Peyer's patch (tissue), 4 donors: ENCODE measurements at regions not wholly inside any gene's neighbourhood (a gene's known extent, or its start where the extent isn't known, plus 50 kb on each side); places are given as distances from the start of the nearest gene placed in this dataset.

ENCODE experiments used
- DNase-seq, 3 donors: peaks; one replicate each; pipeline ENCODE4 v3.0.0-alpha.2; 2017 to 2019
- H3K27ac ChIP-seq, 4 donors: fragments of 200-600 bp; sonication (generic); one replicate each; pipeline ENCODE4 v1.5.1; 2016 to 2019
- H3K27me3 ChIP-seq, 2 donors: fragments of 200-600 bp; sonication (generic); one replicate each; pipeline ENCODE4 v1.5.1; 2019
- H3K36me3 ChIP-seq, 3 donors: fragments of 200-600 bp; sonication (generic); one replicate each; pipeline ENCODE4 v1.5.1; 2016 to 2019
- H3K4me1 ChIP-seq, 4 donors: fragments of 200-600 bp; sonication (generic); one replicate each; pipeline ENCODE4 v1.5.1; 2016 to 2019
- H3K4me3 ChIP-seq, 4 donors: fragments of 200-600 bp; sonication (generic); 1 replicate in 3 of 4; 2 replicates in 1 of 4; pipeline ENCODE4 v1.5.1; 2016 to 2019; ENCODE audit warnings: mild to moderate bottlenecking in 1 of 4
- H3K9me3 ChIP-seq, 4 donors: fragments of 200-600 bp; sonication (generic); one replicate each; pipeline ENCODE4 v1.5.1; 2016 to 2019; ENCODE audit warnings: mild to moderate bottlenecking in 1 of 4
- CTCF ChIP-seq, 6 experiments: fragments of 450-650 bp in 4 of 6; fragments of 200-600 bp in 2 of 6; sonication (generic) in 1 of 6; IDR thresholded peaks; one replicate each; pipeline ENCODE4 v1.5.1; 2017 to 2019; ENCODE audit warnings: antibody characterized with exemption in 6 of 6, mild to moderate bottlenecking in 3 of 6, moderate library complexity in 1 of 6
- POLR2A ChIP-seq, 2 donors: fragments of 450-650 bp; IDR thresholded peaks; one replicate each; pipeline ENCODE4 v1.5.1; 2017; ENCODE audit warnings: antibody characterized with exemption in 2 of 2, mild to moderate bottlenecking in 2 of 2, moderate library complexity in 2 of 2

- TF ChIP-seq POLR2A (IDR thresholded peaks at IDR 0.05) = no peak
- TF ChIP-seq CTCF (IDR thresholded peaks at IDR 0.05) = no peak
Observed at GRCh38 chr5:87906962-87907361, 361.7 kb downstream of the TMEM161B start.

GRCh38 chr5:87900419-87900818, 368.2 kb downstream of the TMEM161B start:
- no peaks in the 10 kb centered on the region for H3K4me1 ChIP-seq
- no peaks in the 10 kb centered on the region for H3K27me3 ChIP-seq
- no peaks in the 10 kb centered on the region for H3K36me3 ChIP-seq
- TF ChIP-seq CTCF (IDR thresholded peaks at IDR 0.05) (no peak), POLR2A (IDR thresholded peaks at IDR 0.05) (no peak)
- H3K27ac ChIP-seq = no peak overlapping the region
- H3K9me3 ChIP-seq = no peaks in the 10 kb centered on the region
- no peak for DNase-seq
- no peak overlapping the region for H3K4me3 ChIP-seq

More at GRCh38 chr5:87906962-87907361, 361.7 kb downstream of the TMEM161B start:
- no peaks in the 10 kb centered on the region for H3K27me3 ChIP-seq
- H3K36me3 ChIP-seq = no peaks in the 10 kb centered on the region
- H3K4me1 ChIP-seq = no peaks in the 10 kb centered on the region
- no peak for DNase-seq
- H3K27ac ChIP-seq = no peak overlapping the region
- no peak overlapping the region for H3K4me3 ChIP-seq
- no peaks in the 10 kb centered on the region for H3K9me3 ChIP-seq

DNA sequence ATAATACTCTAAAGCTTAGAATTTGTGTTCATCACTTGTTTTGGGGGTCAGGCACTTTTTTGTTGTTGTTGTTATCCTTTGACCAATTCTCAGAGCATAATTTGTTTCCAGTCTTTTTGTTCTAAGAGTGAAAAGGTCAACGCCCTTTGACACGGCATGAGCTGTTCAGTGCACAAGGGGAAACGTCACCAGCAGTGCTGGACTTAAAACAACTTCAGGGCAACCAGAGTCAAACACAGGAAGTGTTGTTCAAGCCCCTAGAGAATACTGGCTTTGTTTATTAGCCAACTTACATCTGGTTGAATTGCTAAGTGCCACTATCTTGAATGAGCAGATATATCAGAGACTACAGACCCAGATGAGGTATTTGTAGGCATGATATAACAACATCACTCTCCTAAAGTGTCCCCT, 368.9 kb downstream of the TMEM161B start:
- no peaks in the 10 kb centered on the region for H3K27me3 ChIP-seq
- no peaks in the 10 kb centered on the region for H3K4me1 ChIP-seq
- H3K36me3 ChIP-seq = no peaks in the 10 kb centered on the region
- no peak for TF ChIP-seq CTCF (IDR thresholded peaks at IDR 0.05)
- no peak for TF ChIP-seq POLR2A (IDR thresholded peaks at IDR 0.05)
- H3K9me3 ChIP-seq = no peaks in the 10 kb centered on the region
- H3K27ac ChIP-seq = peak overlapping the region in 1 of 4 donors; percentile 31
- H3K4me3 ChIP-seq = no peak overlapping the region
- DNase-seq = no peak

DNA sequence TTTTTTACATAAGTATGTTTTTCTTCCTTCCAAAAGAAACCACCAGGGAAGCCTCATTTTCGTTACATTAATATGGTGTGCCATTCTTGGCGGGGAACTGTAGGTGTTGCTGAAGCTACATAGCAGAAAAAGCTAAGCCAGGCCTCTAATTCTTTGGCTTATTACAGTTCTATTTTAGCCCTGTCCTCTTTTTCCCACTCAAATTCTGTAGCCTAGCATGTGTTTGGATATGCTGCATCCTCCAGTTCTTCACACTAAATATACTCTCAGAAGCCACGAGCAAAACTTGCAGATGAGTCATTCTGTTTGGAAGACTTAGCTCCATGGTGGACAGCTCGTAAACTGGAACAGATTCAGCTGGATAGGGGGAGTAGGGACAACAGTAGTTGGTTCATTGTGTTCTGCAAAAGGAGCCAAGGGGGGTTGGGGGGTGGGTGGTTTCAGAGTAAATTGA, 369.4 kb downstream of the TMEM161B start:
- H3K27ac ChIP-seq = no peak overlapping the region
- H3K4me1 ChIP-seq = no peaks in the 10 kb centered on the region
- no peaks in the 10 kb centered on the region for H3K36me3 ChIP-seq
- no peaks in the 10 kb centered on the region for H3K9me3 ChIP-seq
- DNase-seq = no peak
- TF ChIP-seq CTCF (IDR thresholded peaks at IDR 0.05) = no peak
- TF ChIP-seq POLR2A (IDR thresholded peaks at IDR 0.05) = no peak
- no peak overlapping the region for H3K4me3 ChIP-seq
- H3K27me3 ChIP-seq = no peaks in the 10 kb centered on the region

DNA sequence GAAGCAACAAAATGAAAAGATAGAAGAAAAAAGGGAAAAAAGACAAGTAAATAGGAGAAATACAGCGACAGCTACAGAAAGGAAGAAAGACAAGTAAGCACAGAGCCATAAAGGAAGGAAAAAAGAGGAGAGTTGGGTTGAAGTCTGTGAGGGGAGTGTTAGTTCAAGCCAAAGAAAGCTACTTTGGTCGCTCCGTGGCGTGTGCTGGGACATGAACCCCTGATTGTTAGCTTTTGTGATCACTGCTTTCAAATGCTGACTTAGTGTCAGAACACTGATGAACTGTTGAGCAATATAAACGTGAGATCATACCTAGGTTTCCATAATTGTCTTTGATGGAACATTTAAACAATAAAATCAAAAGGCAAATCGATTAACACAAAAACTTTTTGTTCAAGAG, 370.1 kb downstream of the TMEM161B start:
- DNase-seq = no peak
- H3K9me3 ChIP-seq = no peaks in the 10 kb centered on the region
- no peak for TF ChIP-seq POLR2A (IDR thresholded peaks at IDR 0.05)
- no peak for TF ChIP-seq CTCF (IDR thresholded peaks at IDR 0.05)
- no peaks in the 10 kb centered on the region for H3K36me3 ChIP-seq
- H3K4me1 ChIP-seq = no peaks in the 10 kb centered on the region
- H3K4me3 ChIP-seq = no peak overlapping the region
- no peaks in the 10 kb centered on the region for H3K27me3 ChIP-seq
- no peak overlapping the region for H3K27ac ChIP-seq

- Histone ChIP-seq H3K36me3 (no peaks in the 10 kb centered on the region), H3K27me3 (no peaks in the 10 kb centered on the region), H3K27ac (no peak overlapping the region), H3K4me1 (no peaks in the 10 kb centered on the region), H3K4me3 (no peak overlapping the region), H3K9me3 (no peaks in the 10 kb centered on the region)
- TF ChIP-seq POLR2A (IDR thresholded peaks at IDR 0.05) (no peak), CTCF (IDR thresholded peaks at IDR 0.05) (no peak)
- DNase-seq = no peak
Observed at GRCh38 chr5:87888139-87888538, 380.5 kb downstream of the TMEM161B start.
